ENCODE measurements at regions not wholly inside any gene's neighbourhood (a gene's known extent, or its start where the extent isn't known, plus 50 kb on each side); places are given as distances from the start of the nearest gene placed in this dataset.

DNA sequence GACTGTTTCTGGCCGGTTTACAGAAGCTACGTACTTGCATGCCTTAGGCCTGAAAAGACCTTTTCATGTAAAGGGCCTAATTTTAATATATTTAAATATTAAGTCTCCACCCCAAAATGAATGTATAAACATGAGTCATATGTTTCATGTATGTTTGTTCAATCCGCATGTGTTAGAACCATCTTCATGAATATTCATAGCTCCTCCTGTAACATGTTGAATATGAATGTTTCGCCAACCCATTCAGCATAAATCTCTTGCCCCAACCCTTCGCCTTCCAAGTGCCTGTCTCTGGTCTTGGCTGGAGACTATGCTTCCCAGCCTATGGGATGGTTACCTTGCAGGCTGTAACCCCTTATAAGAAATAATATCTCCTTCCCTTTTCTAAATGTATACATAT lies 212.5 kb downstream of the SCG2 start:
- TF ChIP-seq CTCF (IDR thresholded peaks at IDR 0.05) (no peak), POLR2A (IDR thresholded peaks at IDR 0.05; ENCODE audit: low read depth) (no peak)
